ENCODE measurements at regions not wholly inside any gene's neighbourhood (a gene's known extent, or its start where the extent isn't known, plus 50 kb on each side); places are given as distances from the start of the nearest gene placed in this dataset.

DNA sequence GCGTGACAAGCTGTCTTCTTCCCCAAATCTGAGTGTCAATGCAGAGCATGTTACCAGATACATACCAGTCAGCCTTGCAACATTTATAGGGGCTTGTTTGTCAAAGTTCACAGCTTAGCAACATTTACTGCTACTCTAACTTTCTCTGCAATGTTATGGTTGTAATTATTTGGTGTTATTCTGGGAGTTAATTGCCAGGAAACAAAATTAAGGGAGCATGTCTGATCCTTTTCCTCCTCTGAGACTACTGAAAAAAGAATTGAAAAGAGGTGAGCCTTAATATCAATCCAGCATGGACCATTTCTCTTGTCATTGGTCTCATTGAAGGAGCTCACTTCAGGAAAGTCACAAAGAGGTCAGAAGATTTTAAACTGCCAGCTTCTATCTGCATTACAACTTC is 465.6 kb upstream of the LINC00305 start:
- Histone ChIP-seq H3K9me2 (ENCODE audit: insufficient read depth, low read length) (no peaks in the 10 kb centered on the region), H2AFZ (ENCODE audit: low read depth, low read length) (no peak overlapping the region), H3K79me2 (replicated peaks; ENCODE audit: insufficient read depth, low read length) (no peaks in the 10 kb centered on the region), H4K20me1 (ENCODE audit: insufficient read depth) (no peaks in the 10 kb centered on the region), H3K36me3 (ENCODE audit: insufficient read depth, low read length) (no peaks in the 10 kb centered on the region), H3K27ac (ENCODE audit: low read length) (no peak overlapping the region), H3F3A (ENCODE audit: insufficient read depth, low read length, poor library complexity, severe bottlenecking) (no peaks in the 10 kb centered on the region), H3K4me3 (ENCODE audit: low read length) (no peak overlapping the region), H3K4me2 (ENCODE audit: low read length) (no peak overlapping the region), H3K27me3 (ENCODE audit: insufficient read depth, low read depth, low read length) (no peaks in the 10 kb centered on the region), H3K9ac (ENCODE audit: low read length) (no peak overlapping the region), H3K9me3 (ENCODE audit: low read length) (no peaks in the 10 kb centered on the region)
- TF ChIP-seq EZH2 (IDR thresholded peaks at IDR 0.05; ENCODE audit: borderline replicate concordance, insufficient read depth, low read length, poor library complexity, severe bottlenecking) (no peak), RAD21 (conservative IDR thresholded peaks at IDR 0.05) (no peak), MXI1 (conservative IDR thresholded peaks at IDR 0.05; ENCODE audit: poor library complexity, severe bottlenecking) (no peak), TAF1 (IDR thresholded peaks at IDR 0.05; ENCODE audit: low read depth) (no peak), POLR2AphosphoS5 (IDR thresholded peaks at IDR 0.05) (no peak), EP300 (conservative IDR thresholded peaks at IDR 0.05; ENCODE audit: poor library complexity, severe bottlenecking) (no peak)

DNA sequence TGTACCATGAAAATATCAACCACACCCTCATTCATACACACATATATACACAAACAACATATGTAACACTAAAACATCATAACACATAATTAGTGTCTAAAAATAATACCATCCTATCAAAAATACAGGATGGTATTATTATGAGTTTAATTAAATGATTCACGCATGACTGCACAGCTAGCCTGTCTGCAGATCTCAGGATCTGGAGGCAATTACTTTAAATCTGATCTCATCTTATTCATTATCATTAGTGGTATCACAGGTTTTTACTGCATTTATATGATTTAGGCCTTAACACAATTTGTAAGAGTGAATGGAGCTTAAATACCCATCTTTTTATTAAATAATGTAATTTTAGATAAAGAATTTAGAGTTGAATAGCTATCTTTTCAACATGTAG is 443.4 kb upstream of the LINC00305 start:
- no peak for TF ChIP-seq RAD21 (conservative IDR thresholded peaks at IDR 0.05)
- no peak for TF ChIP-seq MXI1 (conservative IDR thresholded peaks at IDR 0.05; ENCODE audit: poor library complexity, severe bottlenecking)
- TF ChIP-seq, protein P1, sequence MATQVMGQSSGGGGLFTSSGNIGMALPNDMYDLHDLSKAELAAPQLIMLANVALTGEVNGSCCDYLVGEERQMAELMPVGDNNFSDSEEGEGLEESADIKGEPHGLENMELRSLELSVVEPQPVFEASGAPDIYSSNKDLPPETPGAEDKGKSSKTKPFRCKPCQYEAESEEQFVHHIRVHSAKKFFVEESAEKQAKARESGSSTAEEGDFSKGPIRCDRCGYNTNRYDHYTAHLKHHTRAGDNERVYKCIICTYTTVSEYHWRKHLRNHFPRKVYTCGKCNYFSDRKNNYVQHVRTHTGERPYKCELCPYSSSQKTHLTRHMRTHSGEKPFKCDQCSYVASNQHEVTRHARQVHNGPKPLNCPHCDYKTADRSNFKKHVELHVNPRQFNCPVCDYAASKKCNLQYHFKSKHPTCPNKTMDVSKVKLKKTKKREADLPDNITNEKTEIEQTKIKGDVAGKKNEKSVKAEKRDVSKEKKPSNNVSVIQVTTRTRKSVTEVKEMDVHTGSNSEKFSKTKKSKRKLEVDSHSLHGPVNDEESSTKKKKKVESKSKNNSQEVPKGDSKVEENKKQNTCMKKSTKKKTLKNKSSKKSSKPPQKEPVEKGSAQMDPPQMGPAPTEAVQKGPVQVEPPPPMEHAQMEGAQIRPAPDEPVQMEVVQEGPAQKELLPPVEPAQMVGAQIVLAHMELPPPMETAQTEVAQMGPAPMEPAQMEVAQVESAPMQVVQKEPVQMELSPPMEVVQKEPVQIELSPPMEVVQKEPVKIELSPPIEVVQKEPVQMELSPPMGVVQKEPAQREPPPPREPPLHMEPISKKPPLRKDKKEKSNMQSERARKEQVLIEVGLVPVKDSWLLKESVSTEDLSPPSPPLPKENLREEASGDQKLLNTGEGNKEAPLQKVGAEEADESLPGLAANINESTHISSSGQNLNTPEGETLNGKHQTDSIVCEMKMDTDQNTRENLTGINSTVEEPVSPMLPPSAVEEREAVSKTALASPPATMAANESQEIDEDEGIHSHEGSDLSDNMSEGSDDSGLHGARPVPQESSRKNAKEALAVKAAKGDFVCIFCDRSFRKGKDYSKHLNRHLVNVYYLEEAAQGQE (IDR thresholded peaks at IDR 0.05; ENCODE audit: borderline replicate concordance): no peak
- no peak for TF ChIP-seq EZH2 (IDR thresholded peaks at IDR 0.05; ENCODE audit: borderline replicate concordance, insufficient read depth, low read length, poor library complexity, severe bottlenecking)
- TF ChIP-seq POLR2AphosphoS5 (IDR thresholded peaks at IDR 0.05): no peak
- TF ChIP-seq TAF1 (IDR thresholded peaks at IDR 0.05; ENCODE audit: low read depth): no peak
- no peak for TF ChIP-seq SMC3 (conservative IDR thresholded peaks at IDR 0.05; ENCODE audit: poor library complexity)
- TF ChIP-seq, protein P2, sequence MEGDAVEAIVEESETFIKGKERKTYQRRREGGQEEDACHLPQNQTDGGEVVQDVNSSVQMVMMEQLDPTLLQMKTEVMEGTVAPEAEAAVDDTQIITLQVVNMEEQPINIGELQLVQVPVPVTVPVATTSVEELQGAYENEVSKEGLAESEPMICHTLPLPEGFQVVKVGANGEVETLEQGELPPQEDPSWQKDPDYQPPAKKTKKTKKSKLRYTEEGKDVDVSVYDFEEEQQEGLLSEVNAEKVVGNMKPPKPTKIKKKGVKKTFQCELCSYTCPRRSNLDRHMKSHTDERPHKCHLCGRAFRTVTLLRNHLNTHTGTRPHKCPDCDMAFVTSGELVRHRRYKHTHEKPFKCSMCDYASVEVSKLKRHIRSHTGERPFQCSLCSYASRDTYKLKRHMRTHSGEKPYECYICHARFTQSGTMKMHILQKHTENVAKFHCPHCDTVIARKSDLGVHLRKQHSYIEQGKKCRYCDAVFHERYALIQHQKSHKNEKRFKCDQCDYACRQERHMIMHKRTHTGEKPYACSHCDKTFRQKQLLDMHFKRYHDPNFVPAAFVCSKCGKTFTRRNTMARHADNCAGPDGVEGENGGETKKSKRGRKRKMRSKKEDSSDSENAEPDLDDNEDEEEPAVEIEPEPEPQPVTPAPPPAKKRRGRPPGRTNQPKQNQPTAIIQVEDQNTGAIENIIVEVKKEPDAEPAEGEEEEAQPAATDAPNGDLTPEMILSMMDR (IDR thresholded peaks at IDR 0.05; ENCODE audit: poor library complexity, severe bottlenecking): no peak
- TF ChIP-seq EP300 (conservative IDR thresholded peaks at IDR 0.05; ENCODE audit: poor library complexity, severe bottlenecking): no peak
- Histone ChIP-seq H3K27me3 (ENCODE audit: insufficient read depth, low read depth, low read length) (no peaks in the 10 kb centered on the region), H4K20me1 (ENCODE audit: insufficient read depth) (no peaks in the 10 kb centered on the region), H3K9me2 (ENCODE audit: insufficient read depth, low read length) (no peaks in the 10 kb centered on the region), H3F3A (ENCODE audit: insufficient read depth, low read length, poor library complexity, severe bottlenecking) (no peaks in the 10 kb centered on the region), H3K9ac (ENCODE audit: low read length) (no peak overlapping the region), H2AFZ (ENCODE audit: low read depth, low read length) (no peak overlapping the region), H3K27ac (ENCODE audit: low read length) (no peak overlapping the region), H3K4me2 (ENCODE audit: low read length) (no peak overlapping the region), H3K9me3 (ENCODE audit: low read length) (no peaks in the 10 kb centered on the region), H3K36me3 (ENCODE audit: insufficient read depth, low read length) (no peaks in the 10 kb centered on the region), H3K4me3 (ENCODE audit: low read length) (no peak overlapping the region), H3K79me2 (replicated peaks; ENCODE audit: insufficient read depth, low read length) (no peaks in the 10 kb centered on the region)

Measured in neural cell (in vitro differentiated cells).